GM23338 (cell line): ENCODE measurements at regions not wholly inside any gene's neighbourhood (a gene's known extent, or its start where the extent isn't known, plus 50 kb on each side); places are given as distances from the start of the nearest gene placed in this dataset.

Experiments
- ATAC-seq: fragments of 200-7000 bp; cut with Tn5 transposase; 3 replicates; pipeline ENCODE4 v1.9.1; 2020
- DNase-seq: peaks from one replicate; pipeline ENCODE4 v3.0.0-alpha.2; 2015; ENCODE audit warnings: low spot score
- H2AFZ ChIP-seq: fragments of 200-600 bp; sonication (generic); 2 replicates; pipeline ENCODE4 v1.8.0; 2016; ENCODE audit warnings: antibody characterized with exemption, mild to moderate bottlenecking, moderate library complexity
- H3F3A ChIP-seq: fragments of 200-600 bp; sonication (generic); replicated peaks from 2 replicates; pipeline ENCODE4 v1.8.0; 2017; ENCODE audit warnings: antibody characterized with exemption, mixed run types, low read depth
- H3K27ac ChIP-seq: fragments of 200-600 bp; sonication (generic); 2 replicates; pipeline ENCODE4 v1.6.1; 2016; ENCODE audit warnings: low read depth
- H3K27me3 ChIP-seq: fragments of 200-600 bp; sonication (generic); 2 replicates; pipeline ENCODE4 v1.8.0; 2016; ENCODE audit warnings: mild to moderate bottlenecking, mixed run types, moderate library complexity; ENCODE audit not compliant: insufficient read depth
- H3K36me3 ChIP-seq: fragments of 200-600 bp; sonication (generic); 2 replicates; pipeline ENCODE4 v1.8.0; 2016; ENCODE audit warnings: mild to moderate bottlenecking; ENCODE audit not compliant: insufficient read depth
- H3K4me1 ChIP-seq: fragments of 200-600 bp; sonication (generic); 2 replicates; pipeline ENCODE4 v1.8.0; 2016; ENCODE audit warnings: mild to moderate bottlenecking, moderate library complexity; ENCODE audit not compliant: insufficient read depth
- H3K4me2 ChIP-seq: fragments of 200-600 bp; sonication (generic); 2 replicates; pipeline ENCODE4 v1.7.1; 2017; ENCODE audit warnings: mixed run types
- H3K4me3 ChIP-seq: fragments of 200-600 bp; sonication (generic); 2 replicates; pipeline ENCODE4 v1.6.1; 2016; ENCODE audit warnings: mixed run types
- H3K79me2 ChIP-seq: fragments of 200-600 bp; sonication (generic); replicated peaks from 2 replicates; pipeline ENCODE4 v1.8.0; 2017; ENCODE audit warnings: mild to moderate bottlenecking; ENCODE audit not compliant: insufficient read depth
- H3K9me2 ChIP-seq: fragments of 200-600 bp; sonication (generic); 2 replicates; pipeline ENCODE4 v1.8.0; 2017; ENCODE audit not compliant: insufficient read depth
- H4K20me1 ChIP-seq: fragments of 200-600 bp; sonication (generic); replicated peaks from 2 replicates; pipeline ENCODE4 v1.8.0; 2017; ENCODE audit warnings: mild to moderate bottlenecking; ENCODE audit not compliant: insufficient read depth
- H3K27ac Mint-ChIP-seq: 2 replicates; pipeline ENCODE4 v1.8.0; 2020; ENCODE audit warnings: inconsistent platforms, mild to moderate bottlenecking, moderate library complexity, mixed read lengths
- H3K27me3 Mint-ChIP-seq: 3 replicates; pipeline ENCODE4 v1.8.0; 2022; ENCODE audit warnings: low read depth, mild to moderate bottlenecking, moderate library complexity, mixed read lengths, inconsistent platforms; ENCODE audit not compliant: insufficient read depth, poor library complexity
- H3K36me3 Mint-ChIP-seq: 3 replicates; pipeline ENCODE4 v1.8.0; 2021; ENCODE audit warnings: low read depth, mild to moderate bottlenecking, inconsistent platforms, moderate library complexity, mixed read lengths
- H3K4me1 Mint-ChIP-seq: 3 replicates; pipeline ENCODE4 v1.8.0; 2020; ENCODE audit warnings: mild to moderate bottlenecking, inconsistent platforms, mixed read lengths
- H3K4me3 Mint-ChIP-seq: 3 replicates; pipeline ENCODE4 v1.8.0; 2021; ENCODE audit warnings: moderate library complexity, mild to moderate bottlenecking, inconsistent platforms, mixed read lengths
- H3K9me3 Mint-ChIP-seq: 3 replicates; pipeline ENCODE4 v1.8.0; 2020; ENCODE audit warnings: moderate library complexity, mild to moderate bottlenecking, inconsistent platforms, mixed read lengths
- CREB1 ChIP-seq: fragments of 250-450 bp; sonication (Bioruptor Pico); IDR thresholded peaks from 2 replicates; pipeline ENCODE4 v1.5.0; 2020; ENCODE audit warnings: low read depth, mild to moderate bottlenecking, moderate library complexity
- CTCF ChIP-seq, 2 experiments: fragments of 200-600 bp in 1 of 2; sonication (generic) in 1 of 2; conservative IDR thresholded peaks; 2 replicates each; pipeline versions ENCODE4 v1.5.1 to v1.6.1; 2016 to 2017; ENCODE audit warnings: antibody characterized with exemption in 2 of 2, low read depth in 2 of 2, mild to moderate bottlenecking in 2 of 2, moderate library complexity in 1 of 2
- ETS1 ChIP-seq: IDR thresholded peaks from 2 replicates; pipeline ENCODE4 v1.6.1; 2016; ENCODE audit warnings: antibody characterized with exemption
- EZH2 ChIP-seq: fragments of 200-600 bp; sonication (generic); IDR thresholded peaks from one replicate; pipeline ENCODE4 v1.8.0; 2017; ENCODE audit warnings: antibody characterized with exemption, mild to moderate bottlenecking, low read depth; ENCODE audit not compliant: unreplicated experiment
- EZH2phosphoT487 ChIP-seq: fragments of 200-600 bp; sonication (generic); IDR thresholded peaks from one replicate; pipeline ENCODE4 v1.8.1; 2018; ENCODE audit warnings: antibody characterized with exemption; ENCODE audit not compliant: unreplicated experiment
- JUNB ChIP-seq: IDR thresholded peaks from one replicate; pipeline ENCODE4 v1.6.1; 2016; ENCODE audit warnings: antibody characterized with exemption; ENCODE audit not compliant: unreplicated experiment
- NANOG ChIP-seq: IDR thresholded peaks from 2 replicates; pipeline ENCODE4 v1.6.1; 2016; ENCODE audit warnings: antibody characterized with exemption, borderline replicate concordance
- POLR2AphosphoS5 ChIP-seq: IDR thresholded peaks from 2 replicates; pipeline ENCODE4 v1.6.1; 2016; ENCODE audit warnings: antibody characterized with exemption, low read depth
- REST ChIP-seq: IDR thresholded peaks from one replicate; pipeline ENCODE4 v1.6.1; 2018; ENCODE audit warnings: antibody characterized with exemption; ENCODE audit not compliant: unreplicated experiment
- STAT1 ChIP-seq: IDR thresholded peaks from one replicate; pipeline ENCODE4 v1.6.1; 2016; ENCODE audit warnings: antibody characterized with exemption; ENCODE audit not compliant: unreplicated experiment
- ZNF114 ChIP-seq: fragments of 250-450 bp; sonication (Bioruptor Pico); IDR thresholded peaks from 2 replicates; pipeline ENCODE4 v1.5.0; 2020; ENCODE audit warnings: mild to moderate bottlenecking, moderate library complexity
- ZNF331 ChIP-seq: fragments of 250-450 bp; sonication (Bioruptor Pico); IDR thresholded peaks from 2 replicates; pipeline ENCODE4 v1.5.0; 2020; ENCODE audit warnings: low read depth, mild to moderate bottlenecking, moderate library complexity
- ZNF462 ChIP-seq: fragments of 250-450 bp; sonication (Bioruptor Pico); IDR thresholded peaks from 2 replicates; pipeline ENCODE4 v1.5.0; 2020; ENCODE audit warnings: mild to moderate bottlenecking, moderate library complexity

GRCh38 chr5:72007336-72008111, 99.8 kb upstream of the MAP1B start (continued):
- no peak for TF ChIP-seq REST
- TF ChIP-seq ZNF331: no peak
- TF ChIP-seq EZH2: no peak
- TF ChIP-seq CTCF (conservative IDR thresholded peaks at IDR 0.05; ENCODE audit: low read depth in 2 of 2): no peak
- no peak for TF ChIP-seq ETS1
- TF ChIP-seq EZH2phosphoT487: no peak
- TF ChIP-seq POLR2AphosphoS5: no peak
- TF ChIP-seq ZNF114: no peak
- no peak for TF ChIP-seq STAT1
- TF ChIP-seq JUNB: no peak
- no peak for TF ChIP-seq CREB1 (CRISPR knock-in tag)

DNA sequence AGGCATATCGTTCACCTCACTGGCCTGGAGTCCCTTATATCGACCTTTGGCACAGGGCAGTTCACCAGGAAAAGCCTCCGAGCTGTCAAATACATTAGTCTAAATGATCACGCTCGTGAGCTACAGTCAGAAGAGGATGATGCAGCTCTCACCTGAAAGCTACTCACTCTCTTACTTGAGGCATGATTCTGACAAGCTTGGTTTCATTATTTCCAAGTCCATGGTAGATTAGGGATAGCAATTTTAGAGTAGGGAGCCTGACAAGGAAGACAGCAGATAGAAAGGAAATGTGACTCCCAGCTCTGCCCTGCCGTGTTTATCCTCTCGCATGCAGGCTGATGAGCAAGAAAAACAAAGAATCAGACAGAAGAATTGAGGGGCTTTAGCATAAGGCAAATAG, 98.0 kb upstream of the MAP1B start:
- Histone ChIP-seq H3F3A (no peaks in the 10 kb centered on the region), H4K20me1 (no peaks in the 10 kb centered on the region), H3K4me2 (no peak overlapping the region), H3K4me1 (peaks cover 19% of the 10 kb centered on the region; the same call in 1 of the 2 replicates), H3K36me3 (no peaks in the 10 kb centered on the region), H3K4me3 (no peak overlapping the region), H3K79me2 (no peaks in the 10 kb centered on the region), H3K9me2 (peaks cover 3% of the 10 kb centered on the region; the same call in 1 of the 2 replicates), H3K27me3 (no peaks in the 10 kb centered on the region), H3K27ac (peak overlapping the region; percentile 50; the same call in 1 of the 2 replicates), H2AFZ (peak overlapping the region; percentile 82; the same call in 1 of the 2 replicates)
- Mint-ChIP-seq H3K4me1 (peaks cover 24% of the 10 kb centered on the region), H3K27me3 (peaks cover under 1% of the 10 kb centered on the region), H3K4me3 (no peak overlapping the region), H3K27ac (peak overlapping the region; percentile 4; the same call in 1 of the 2 replicates), H3K36me3 (no peaks in the 10 kb centered on the region), H3K9me3 (no peaks in the 10 kb centered on the region)
- no peak for DNase-seq
- no peak for ATAC-seq
- TF ChIP-seq ZNF114 (no peak), ZNF462 (CRISPR knock-in tag) (no peak), POLR2AphosphoS5 (no peak), ZNF331 (no peak), NANOG (no peak)
